ENCODE measurements at regions not wholly inside any gene's neighbourhood (a gene's known extent, or its start where the extent isn't known, plus 50 kb on each side); places are given as distances from the start of the nearest gene placed in this dataset.

DNA sequence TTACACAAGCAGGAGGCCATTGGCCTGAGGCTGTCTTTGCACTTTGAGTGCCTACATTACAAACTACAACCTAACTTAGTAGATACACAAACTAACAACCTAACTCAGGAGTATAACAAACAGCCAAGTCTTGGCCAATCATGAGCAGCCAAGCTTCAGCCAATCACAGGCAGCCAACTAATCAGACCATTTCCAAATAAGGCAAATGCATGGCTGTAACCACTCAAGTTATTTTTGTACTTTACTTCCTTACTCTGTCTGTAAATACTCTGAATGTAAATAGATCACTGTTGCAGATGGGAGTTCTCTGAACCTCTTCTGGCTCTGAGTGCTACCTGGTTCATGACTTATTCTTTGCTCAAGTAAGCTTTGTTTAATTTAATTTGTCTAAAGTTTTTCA, 748.1 kb upstream of the SGCG start:
- H3K27ac Mint-ChIP-seq: no peak overlapping the region
- H4K20me1 ChIP-seq (ENCODE audit: control insufficient read depth, insufficient read depth, insufficient read length): no peaks in the 10 kb centered on the region
- no peaks in the 10 kb centered on the region for H3K9me3 ChIP-seq (ENCODE audit: control insufficient read depth, low read depth, low read length)
- H3K4me1 ChIP-seq (ENCODE audit: insufficient read depth, low read length): no peaks in the 10 kb centered on the region
- H3K27me3 Mint-ChIP-seq (ENCODE audit: low read depth): no peaks in the 10 kb centered on the region
- no peak overlapping the region for H3K14ac ChIP-seq (ENCODE audit: insufficient read depth, low read length)
- TF ChIP-seq, protein P1, sequence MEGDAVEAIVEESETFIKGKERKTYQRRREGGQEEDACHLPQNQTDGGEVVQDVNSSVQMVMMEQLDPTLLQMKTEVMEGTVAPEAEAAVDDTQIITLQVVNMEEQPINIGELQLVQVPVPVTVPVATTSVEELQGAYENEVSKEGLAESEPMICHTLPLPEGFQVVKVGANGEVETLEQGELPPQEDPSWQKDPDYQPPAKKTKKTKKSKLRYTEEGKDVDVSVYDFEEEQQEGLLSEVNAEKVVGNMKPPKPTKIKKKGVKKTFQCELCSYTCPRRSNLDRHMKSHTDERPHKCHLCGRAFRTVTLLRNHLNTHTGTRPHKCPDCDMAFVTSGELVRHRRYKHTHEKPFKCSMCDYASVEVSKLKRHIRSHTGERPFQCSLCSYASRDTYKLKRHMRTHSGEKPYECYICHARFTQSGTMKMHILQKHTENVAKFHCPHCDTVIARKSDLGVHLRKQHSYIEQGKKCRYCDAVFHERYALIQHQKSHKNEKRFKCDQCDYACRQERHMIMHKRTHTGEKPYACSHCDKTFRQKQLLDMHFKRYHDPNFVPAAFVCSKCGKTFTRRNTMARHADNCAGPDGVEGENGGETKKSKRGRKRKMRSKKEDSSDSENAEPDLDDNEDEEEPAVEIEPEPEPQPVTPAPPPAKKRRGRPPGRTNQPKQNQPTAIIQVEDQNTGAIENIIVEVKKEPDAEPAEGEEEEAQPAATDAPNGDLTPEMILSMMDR (conservative IDR thresholded peaks at IDR 0.05): no peak
- H3K23ac ChIP-seq (ENCODE audit: insufficient read length, low read depth, low read length): no peak overlapping the region
- no peak overlapping the region for H3K9ac ChIP-seq (ENCODE audit: extremely low read depth, insufficient read length, low read length)
- no peak overlapping the region for H3K27ac ChIP-seq (ENCODE audit: insufficient read length, low read depth, low read length)
- H3K4me2 ChIP-seq (ENCODE audit: insufficient read depth, insufficient read length, low read length): no peak overlapping the region
- DNase-seq: no peak
- H2BK5ac ChIP-seq (ENCODE audit: insufficient read length, low read length): no peak overlapping the region
- no peak overlapping the region for H2BK120ac ChIP-seq (ENCODE audit: low read depth, low read length, poor library complexity, severe bottlenecking)
- H4K91ac ChIP-seq (ENCODE audit: insufficient read length, low read depth, low read length): no peak overlapping the region
- H3K23me2 ChIP-seq (ENCODE audit: insufficient read length, low read depth, low read length, poor library complexity, severe bottlenecking): no peaks in the 10 kb centered on the region
- no peak overlapping the region for H3K18ac ChIP-seq (ENCODE audit: insufficient read length, low read depth, low read length)
- H3K4me1 Mint-ChIP-seq: no peaks in the 10 kb centered on the region; a peak in 1 of 4 replicates
- 0 out of 7 replicates have a peak, but pooled peaks cover 0 to 3% (median 0%) of the 10 kb centered on the region in 3 experiments for H3K36me3 Mint-ChIP-seq (ENCODE audit: insufficient read depth in 1 of 3, low read depth in 3 of 3)
- H3K56ac ChIP-seq (ENCODE audit: insufficient read length, low read depth, low read length): no peak overlapping the region
- H2BK15ac ChIP-seq (ENCODE audit: low read depth, low read length): no peak overlapping the region
- H3K4ac ChIP-seq (ENCODE audit: low read depth, low read length): no peak overlapping the region
- H2AFZ ChIP-seq (ENCODE audit: low read length): no peak overlapping the region
- H3K9me3 Mint-ChIP-seq: no peaks in the 10 kb centered on the region
- H3K4me3 Mint-ChIP-seq: no peak overlapping the region
- no peak overlapping the region for H2BK20ac ChIP-seq (ENCODE audit: low read depth, low read length, poor library complexity, severe bottlenecking)
- no peak overlapping the region for H4K5ac ChIP-seq (ENCODE audit: insufficient read length, low read depth, low read length)
- H2BK12ac ChIP-seq (ENCODE audit: insufficient read length, low read depth, low read length): no peak overlapping the region
- H3T11ph ChIP-seq (ENCODE audit: low read length): no peak overlapping the region
- no peaks in the 10 kb centered on the region for H3K79me2 ChIP-seq (ENCODE audit: insufficient read depth, low read length)
- H3K79me1 ChIP-seq (ENCODE audit: insufficient read depth, low read depth, low read length, poor library complexity, severe bottlenecking): no peaks in the 10 kb centered on the region
- no peaks in the 10 kb centered on the region for H3K27me3 ChIP-seq (ENCODE audit: insufficient read depth, low read length)
- no peak overlapping the region for H2AK5ac ChIP-seq (ENCODE audit: insufficient read length, low read length)
- no peak overlapping the region for H4K8ac ChIP-seq (replicated peaks; ENCODE audit: insufficient read length, low read depth, low read length)
